Psoas muscle (tissue), 7 donors: ENCODE measurements at regions not wholly inside any gene's neighbourhood (a gene's known extent, or its start where the extent isn't known, plus 50 kb on each side); places are given as distances from the start of the nearest gene placed in this dataset.
A peak's percentile ranks its signal among the peaks of the same experiment; 100 is the strongest.
"Not testable (repeated sequence)": the region's sequence is repeated elsewhere in the genome, so short reads cannot be mapped to it uniquely, and the experiment has no call there.

ENCODE experiments used
- ATAC-seq, 4 donors: fragments of 200-7000 bp; cut with Tn5 transposase; one replicate each; pipeline ENCODE4 v1.9.1; 2020; ENCODE audit warnings: moderate library complexity in 3 of 4, mild to moderate bottlenecking in 2 of 4
- DNase-seq, 2 donors: peaks; one replicate each; pipeline ENCODE4 v3.0.0-alpha.2; 2020
- H3K27ac ChIP-seq: fragments of 200-600 bp; one replicate; pipeline ENCODE4 v1.8.0; 2022
- H3K27me3 ChIP-seq, 3 donors: fragments of 200-600 bp in 1 of 3; one replicate each; pipeline versions ENCODE4 v1.6.1 to v1.8.0; 2013 to 2022; ENCODE audit warnings: low read length in 2 of 3, mild to moderate bottlenecking in 2 of 3, moderate library complexity in 1 of 3; ENCODE audit not compliant: insufficient read depth in 3 of 3
- H3K36me3 ChIP-seq, 2 donors: fragments of 200-600 bp in 1 of 2; one replicate each; pipeline versions ENCODE4 v1.6.1 to v1.8.0; 2013 to 2022; ENCODE audit warnings: low read depth in 1 of 2, mild to moderate bottlenecking in 1 of 2, moderate library complexity in 1 of 2; ENCODE audit not compliant: insufficient read depth in 1 of 2
- H3K4me1 ChIP-seq: fragments of 200-600 bp; one replicate; pipeline ENCODE4 v1.8.0; 2022
- H3K4me3 ChIP-seq: fragments of 200-600 bp; one replicate; pipeline ENCODE4 v1.8.0; 2022; ENCODE audit warnings: mild to moderate bottlenecking
- H3K9me3 ChIP-seq: fragments of 200-600 bp; one replicate; pipeline ENCODE4 v1.8.0; 2022
- WGBS, 3 donors: extraction: QIAGEN DNeasy Blood & Tissue Kit; methylation state at CpG; one replicate each; pipeline versions ENCODE4 v1.1.6 to v1.1.7; 2013; 5-methylcytosine and 5-hydroxymethylcytosine counted together
- intact Hi-C, 2 donors: fragments of 100-400 bp; cut with DNase I; formaldehyde crosslinking; loops; one replicate each; pipeline versions ENCODE4 v1.11.0 to v1.14.2; 2022
- TF ChIP-seq, protein P1 (sequence below): fragments of 200-600 bp; IDR thresholded peaks from one replicate; pipeline ENCODE4 v1.8.0; 2022; ENCODE audit warnings: antibody characterized with exemption
- donor health status: healthy with polysubstance abuse.
- donor health status: DM: no; HTN: no; CAD: no; lungs with moderate emphysema.
- donor health status: Bipolar disorder and iron deficiency.
- donor health status: healthy.
- donor health status: DM: yes; HTN: yes; CAD: no.
- donor health status: DM: no; HTN: no; CAD: no.
- donor health status: DM: yes; HTN: yes; CAD: no.

DNA sequence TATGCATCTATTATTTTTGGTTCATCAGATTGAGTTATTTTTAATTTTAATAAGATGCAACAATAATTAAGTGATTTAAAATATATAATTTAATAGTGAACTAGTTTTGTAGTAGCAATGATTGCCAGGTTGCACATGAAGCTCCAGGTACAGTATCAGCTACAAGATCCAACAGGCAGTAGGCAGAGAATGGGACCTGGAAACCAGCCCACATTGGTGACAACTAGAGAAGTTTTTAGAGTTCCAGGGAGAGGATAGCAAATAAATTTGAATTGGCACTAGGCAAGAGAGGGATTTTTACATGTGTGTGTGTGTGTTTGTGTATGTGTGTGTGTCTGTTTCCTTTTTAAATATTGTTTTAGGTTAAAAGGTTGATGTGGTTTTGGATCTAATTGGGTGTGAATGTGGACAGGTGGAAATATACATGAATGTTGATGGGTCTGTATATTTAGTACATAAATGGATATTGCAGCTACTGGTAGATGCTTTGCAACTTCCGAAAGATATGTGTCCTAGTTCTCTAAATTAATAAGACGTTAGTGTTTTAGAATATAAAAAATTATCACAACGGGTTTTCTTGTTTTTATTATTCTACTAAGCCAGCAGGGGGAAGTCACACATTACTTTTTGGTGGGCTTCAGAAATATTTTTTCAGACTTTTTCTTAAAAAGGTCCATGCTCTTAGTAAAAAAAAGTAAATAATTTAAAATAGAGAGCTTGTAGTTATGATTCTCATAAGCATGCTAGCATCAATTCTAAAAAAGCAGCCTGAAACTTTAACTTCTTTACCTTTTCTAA lies 110.1 kb upstream of the GBE1 start:
- Histone ChIP-seq H3K27ac (no peak overlapping the region), H3K4me3 (no peak overlapping the region), H3K27me3 (no peaks in the 10 kb centered on the region), H3K9me3 (no peaks in the 10 kb centered on the region), H3K36me3 (no peaks in the 10 kb centered on the region), H3K4me1 (peaks cover 4% of the 10 kb centered on the region)
- no peak for ATAC-seq
- TF ChIP-seq, protein P1, sequence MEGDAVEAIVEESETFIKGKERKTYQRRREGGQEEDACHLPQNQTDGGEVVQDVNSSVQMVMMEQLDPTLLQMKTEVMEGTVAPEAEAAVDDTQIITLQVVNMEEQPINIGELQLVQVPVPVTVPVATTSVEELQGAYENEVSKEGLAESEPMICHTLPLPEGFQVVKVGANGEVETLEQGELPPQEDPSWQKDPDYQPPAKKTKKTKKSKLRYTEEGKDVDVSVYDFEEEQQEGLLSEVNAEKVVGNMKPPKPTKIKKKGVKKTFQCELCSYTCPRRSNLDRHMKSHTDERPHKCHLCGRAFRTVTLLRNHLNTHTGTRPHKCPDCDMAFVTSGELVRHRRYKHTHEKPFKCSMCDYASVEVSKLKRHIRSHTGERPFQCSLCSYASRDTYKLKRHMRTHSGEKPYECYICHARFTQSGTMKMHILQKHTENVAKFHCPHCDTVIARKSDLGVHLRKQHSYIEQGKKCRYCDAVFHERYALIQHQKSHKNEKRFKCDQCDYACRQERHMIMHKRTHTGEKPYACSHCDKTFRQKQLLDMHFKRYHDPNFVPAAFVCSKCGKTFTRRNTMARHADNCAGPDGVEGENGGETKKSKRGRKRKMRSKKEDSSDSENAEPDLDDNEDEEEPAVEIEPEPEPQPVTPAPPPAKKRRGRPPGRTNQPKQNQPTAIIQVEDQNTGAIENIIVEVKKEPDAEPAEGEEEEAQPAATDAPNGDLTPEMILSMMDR: peak; percentile 37
- intact Hi-C loops: loop anchor here (2.0 to 10.0 kb wide), 3 partner anchors 207 to 261 kb away; no protein-coding TSS in a partner anchor
- WGBS, 3 donors: 27 to 38% (median 31%) methylated on average over 3 of the region's 3 CpGs
- DNase-seq: no peak

DNA sequence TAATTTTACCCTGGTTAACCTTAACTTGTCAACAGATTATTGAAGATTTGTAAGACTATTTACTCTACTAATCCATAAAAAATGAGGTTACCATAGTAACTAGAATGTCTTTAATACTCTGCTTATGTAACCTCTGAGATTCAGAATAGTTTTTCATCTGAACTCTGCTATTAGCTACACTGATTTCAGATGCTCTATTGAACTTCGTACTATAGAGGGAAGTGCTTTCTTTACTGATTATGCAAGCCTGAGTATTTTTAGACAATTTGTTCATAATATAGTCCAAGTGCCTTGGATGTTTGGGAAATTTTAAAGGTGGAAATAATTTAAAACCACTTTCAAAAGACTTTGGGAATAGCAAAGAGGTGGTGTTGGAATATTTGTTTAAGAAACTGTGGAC lies 107.9 kb upstream of the GBE1 start:
- Histone ChIP-seq H3K4me3 (no peak overlapping the region), H3K9me3 (no peaks in the 10 kb centered on the region), H3K27me3 (no peaks in the 10 kb centered on the region), H3K4me1 (no peaks in the 10 kb centered on the region), H3K36me3 (no peaks in the 10 kb centered on the region), H3K27ac (no peak overlapping the region)
- DNase-seq (no peak), ATAC-seq (no peak)
- 22 to 41% (median 26%) methylated on average over 1 of the region's 1 CpG for WGBS, 3 donors
- intact Hi-C loops: loop anchor here in 1 of 2 donors (10.0 kb wide), 1 partner anchor 115 kb away; no protein-coding TSS in a partner anchor
- TF ChIP-seq, protein P1: no peak

DNA sequence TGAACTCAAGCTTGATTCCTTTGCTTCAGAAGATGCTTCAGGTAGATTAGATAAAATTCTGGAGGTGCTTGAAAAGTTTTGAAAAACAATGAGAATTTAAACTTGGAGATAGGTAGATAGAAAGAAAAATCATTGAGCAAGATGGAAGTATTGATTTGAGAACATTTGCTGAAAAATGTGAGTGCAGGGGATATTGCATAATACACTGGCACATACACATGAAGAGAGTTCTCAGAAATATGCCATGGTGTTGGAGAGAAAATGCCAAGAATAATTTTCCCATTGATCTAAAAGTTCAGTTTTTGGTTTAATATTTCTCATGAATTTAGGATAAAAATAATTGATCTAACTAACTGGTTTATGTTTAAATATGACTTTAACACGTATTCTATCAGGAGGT lies 107.2 kb upstream of the GBE1 start:
- intact Hi-C loops: loop anchor here in 1 of 2 donors (10.0 kb wide), 1 partner anchor 116 kb away; no protein-coding TSS in a partner anchor

DNA sequence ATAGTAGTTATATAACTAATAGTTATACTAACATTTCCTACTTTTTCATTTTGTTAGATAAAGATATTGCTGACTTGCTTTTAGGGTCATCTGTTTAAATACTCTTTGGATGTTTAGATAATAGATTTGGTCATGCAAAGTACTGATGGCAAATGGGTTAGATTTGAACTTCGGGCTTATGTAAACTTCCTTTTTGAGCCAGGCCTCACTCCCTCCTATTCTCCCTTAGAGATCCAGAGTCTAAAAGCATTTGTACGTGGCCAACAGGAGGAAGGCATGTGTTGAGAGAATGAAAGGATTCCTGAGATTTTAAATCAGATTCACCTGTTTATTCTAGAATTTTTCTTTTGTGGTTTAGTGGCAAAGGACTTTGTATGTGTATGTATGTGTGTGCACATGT lies 106.4 kb upstream of the GBE1 start:
- TF ChIP-seq, protein P1: no peak
- 75 to 78% (median 77%) methylated on average over 2 of the region's 2 CpGs for WGBS, 3 donors
- ATAC-seq: no peak
- no peaks in the 10 kb centered on the region for H3K4me1 ChIP-seq
- H3K4me3 ChIP-seq: no peak overlapping the region
- no peaks in the 10 kb centered on the region for H3K36me3 ChIP-seq
- no peaks in the 10 kb centered on the region for H3K9me3 ChIP-seq
- intact Hi-C loops: loop anchor here in 1 of 2 donors (10.0 kb wide), 1 partner anchor 117 kb away; no protein-coding TSS in a partner anchor
- no peak for DNase-seq
- no peaks in the 10 kb centered on the region for H3K27me3 ChIP-seq
- H3K27ac ChIP-seq: no peak overlapping the region

More for the DNA sequence above, 107.2 kb upstream of the GBE1 start:
- no peaks in the 10 kb centered on the region for H3K27me3 ChIP-seq
- ATAC-seq (no peak), DNase-seq (no peak)
- H3K4me3 ChIP-seq: no peak overlapping the region
- no peaks in the 10 kb centered on the region for H3K9me3 ChIP-seq
- TF ChIP-seq, protein P1: no peak
- H3K36me3 ChIP-seq: no peaks in the 10 kb centered on the region
- WGBS, 3 donors: 91 to 95% (median 91%) methylated on average over 1 of the region's 1 CpG
- H3K27ac ChIP-seq: no peak overlapping the region
- no peaks in the 10 kb centered on the region for H3K4me1 ChIP-seq

DNA sequence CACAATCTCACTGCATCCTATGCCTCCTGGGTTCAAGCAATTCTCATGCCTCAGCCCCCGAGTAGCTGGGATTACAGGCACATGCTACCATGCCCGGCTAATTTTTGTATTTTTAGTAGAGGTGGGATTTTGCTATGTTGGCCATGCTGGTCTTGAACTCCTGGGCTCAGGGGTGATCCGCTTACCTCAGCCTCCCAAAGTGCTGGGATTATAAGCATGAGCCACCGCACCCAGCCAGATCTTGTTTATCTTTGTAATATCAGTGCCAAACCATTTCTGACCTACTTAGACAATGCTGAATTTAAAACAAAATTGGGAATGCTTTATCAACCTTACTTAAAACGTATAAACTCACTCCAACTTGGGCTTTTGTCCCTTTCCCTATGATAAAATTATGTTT lies 103.7 kb upstream of the GBE1 start:
- 90 to 92% (median 90%) methylated on average over 5 of the region's 5 CpGs for WGBS, 3 donors
- ATAC-seq, H3K4me1 ChIP-seq, H3K9me3 ChIP-seq, H3K27ac ChIP-seq, H3K27me3 ChIP-seq, H3K36me3 ChIP-seq, DNase-seq, H3K4me3 ChIP-seq: not testable (repeated sequence)
- intact Hi-C loops: loop anchor here in 1 of 2 donors (10.0 kb wide), 1 partner anchor 120 kb away; no protein-coding TSS in a partner anchor
